Mammary epithelial cell (primary cell): ENCODE measurements at regions not wholly inside any gene's neighbourhood (a gene's known extent, or its start where the extent isn't known, plus 50 kb on each side); places are given as distances from the start of the nearest gene placed in this dataset.

ENCODE experiments used
- EZH2 ChIP-seq: IDR thresholded peaks from 2 replicates; pipeline ENCODE4 v1.6.1; 2012; ENCODE audit warnings: low read length, inconsistent platforms, borderline replicate concordance
- TF ChIP-seq, protein P1 (sequence below), 2 donors: IDR thresholded peaks in 1 of 2; conservative IDR thresholded peaks in 1 of 2; 2 replicates each; pipeline ENCODE4 v1.5.1; 2011 to 2012; ENCODE audit warnings: inconsistent platforms in 2 of 2, low read length in 2 of 2, mild to moderate bottlenecking in 2 of 2, control low read depth in 1 of 2, low read depth in 1 of 2; ENCODE audit not compliant: insufficient read depth in 1 of 2; ENCODE audit errors: extremely low read depth in 1 of 2

DNA sequence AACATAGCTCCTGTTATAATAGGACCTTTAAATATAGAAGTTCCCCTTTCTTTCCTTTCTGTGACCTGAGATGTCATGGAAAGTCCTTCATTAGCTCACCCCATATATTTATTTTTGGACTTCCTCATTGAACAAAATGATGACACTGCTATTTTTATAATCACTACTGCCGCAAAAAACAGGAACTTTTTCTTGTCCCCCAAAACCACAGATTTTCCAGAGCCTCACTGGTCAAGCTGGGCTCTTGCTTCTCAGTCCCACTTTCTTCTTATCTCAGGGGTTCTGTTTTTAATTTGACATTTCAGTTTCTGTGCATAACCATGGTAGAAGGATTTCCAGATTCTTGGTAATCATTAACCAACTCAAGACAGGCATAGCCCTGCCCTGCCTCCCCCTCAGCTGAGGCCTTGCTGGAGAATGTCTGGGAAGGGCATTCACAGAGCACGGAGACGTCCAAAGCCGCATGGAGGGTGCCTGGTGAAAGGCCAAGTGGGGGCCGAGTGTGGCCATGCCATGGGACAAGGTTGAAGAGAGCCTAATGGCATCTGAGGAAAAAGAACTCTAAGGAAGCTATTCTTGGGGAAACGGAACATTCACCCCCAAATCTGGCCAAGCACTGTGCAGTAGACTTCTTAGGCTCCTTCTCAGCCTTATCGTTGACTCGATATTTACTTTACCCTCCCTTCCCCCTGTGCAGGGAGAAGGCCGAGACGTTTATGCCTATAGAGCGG lies 73.7 kb downstream of the EDN1 start:
- TF ChIP-seq, protein P1, sequence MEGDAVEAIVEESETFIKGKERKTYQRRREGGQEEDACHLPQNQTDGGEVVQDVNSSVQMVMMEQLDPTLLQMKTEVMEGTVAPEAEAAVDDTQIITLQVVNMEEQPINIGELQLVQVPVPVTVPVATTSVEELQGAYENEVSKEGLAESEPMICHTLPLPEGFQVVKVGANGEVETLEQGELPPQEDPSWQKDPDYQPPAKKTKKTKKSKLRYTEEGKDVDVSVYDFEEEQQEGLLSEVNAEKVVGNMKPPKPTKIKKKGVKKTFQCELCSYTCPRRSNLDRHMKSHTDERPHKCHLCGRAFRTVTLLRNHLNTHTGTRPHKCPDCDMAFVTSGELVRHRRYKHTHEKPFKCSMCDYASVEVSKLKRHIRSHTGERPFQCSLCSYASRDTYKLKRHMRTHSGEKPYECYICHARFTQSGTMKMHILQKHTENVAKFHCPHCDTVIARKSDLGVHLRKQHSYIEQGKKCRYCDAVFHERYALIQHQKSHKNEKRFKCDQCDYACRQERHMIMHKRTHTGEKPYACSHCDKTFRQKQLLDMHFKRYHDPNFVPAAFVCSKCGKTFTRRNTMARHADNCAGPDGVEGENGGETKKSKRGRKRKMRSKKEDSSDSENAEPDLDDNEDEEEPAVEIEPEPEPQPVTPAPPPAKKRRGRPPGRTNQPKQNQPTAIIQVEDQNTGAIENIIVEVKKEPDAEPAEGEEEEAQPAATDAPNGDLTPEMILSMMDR (conservative IDR thresholded peaks at IDR 0.05 in 1 of 2, IDR thresholded peaks at IDR 0.05 in 1 of 2; ENCODE audit: extremely low read depth in 1 of 2, insufficient read depth in 1 of 2, low read depth in 1 of 2, low read length in 2 of 2), result no peak
- no peak for TF ChIP-seq EZH2
